ENCODE measurements at regions not wholly inside any gene's neighbourhood (a gene's known extent, or its start where the extent isn't known, plus 50 kb on each side); places are given as distances from the start of the nearest gene placed in this dataset.

- DNase-seq (ENCODE audit: low spot score) = no peak
Observed at GRCh38 chr2:128437204-128437565, 118.5 kb upstream of the HS6ST1 start.

DNA sequence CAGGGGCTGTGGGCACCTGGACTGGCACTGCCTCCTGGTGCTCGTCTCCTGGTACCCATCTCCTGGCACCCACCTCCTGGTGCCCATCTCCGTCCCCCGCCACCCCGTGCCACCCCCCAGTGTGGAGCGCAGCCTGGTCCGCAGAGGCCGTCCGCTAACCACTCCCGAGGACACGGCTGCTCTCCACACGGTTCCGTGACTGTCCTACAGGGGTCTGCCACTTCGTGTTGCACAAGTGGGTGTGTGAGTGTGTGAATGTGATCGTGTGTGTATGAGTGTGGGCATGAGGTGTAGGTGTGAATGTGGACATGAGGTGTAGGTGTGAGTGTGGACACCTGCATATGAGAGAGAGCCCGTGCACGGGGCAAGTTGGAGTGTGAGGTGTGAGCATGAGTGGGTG, 119.4 kb upstream of the HS6ST1 start:
- DNase-seq (ENCODE audit: low spot score) = no peak

DNA sequence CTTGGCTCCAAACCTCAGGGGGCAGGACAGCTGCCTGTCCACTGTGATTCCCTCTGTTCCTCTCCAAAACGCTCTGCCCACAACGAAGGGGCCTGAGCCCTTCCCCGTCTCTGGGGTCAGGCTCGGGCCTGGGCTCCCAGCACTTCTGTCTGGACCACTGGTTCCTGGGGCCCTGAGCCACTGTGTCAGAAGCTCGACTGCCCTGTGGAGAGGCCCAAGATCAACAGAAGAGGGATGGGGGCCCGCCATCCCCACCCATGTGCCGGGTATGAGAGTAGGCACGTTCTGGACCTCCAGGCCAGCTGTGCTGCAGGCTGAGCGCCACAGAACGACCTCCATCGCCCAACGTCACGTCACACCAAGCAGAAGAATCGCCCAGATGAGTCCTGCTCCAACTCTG, 119.9 kb upstream of the HS6ST1 start:
- no peak for DNase-seq (ENCODE audit: low spot score)

DNA sequence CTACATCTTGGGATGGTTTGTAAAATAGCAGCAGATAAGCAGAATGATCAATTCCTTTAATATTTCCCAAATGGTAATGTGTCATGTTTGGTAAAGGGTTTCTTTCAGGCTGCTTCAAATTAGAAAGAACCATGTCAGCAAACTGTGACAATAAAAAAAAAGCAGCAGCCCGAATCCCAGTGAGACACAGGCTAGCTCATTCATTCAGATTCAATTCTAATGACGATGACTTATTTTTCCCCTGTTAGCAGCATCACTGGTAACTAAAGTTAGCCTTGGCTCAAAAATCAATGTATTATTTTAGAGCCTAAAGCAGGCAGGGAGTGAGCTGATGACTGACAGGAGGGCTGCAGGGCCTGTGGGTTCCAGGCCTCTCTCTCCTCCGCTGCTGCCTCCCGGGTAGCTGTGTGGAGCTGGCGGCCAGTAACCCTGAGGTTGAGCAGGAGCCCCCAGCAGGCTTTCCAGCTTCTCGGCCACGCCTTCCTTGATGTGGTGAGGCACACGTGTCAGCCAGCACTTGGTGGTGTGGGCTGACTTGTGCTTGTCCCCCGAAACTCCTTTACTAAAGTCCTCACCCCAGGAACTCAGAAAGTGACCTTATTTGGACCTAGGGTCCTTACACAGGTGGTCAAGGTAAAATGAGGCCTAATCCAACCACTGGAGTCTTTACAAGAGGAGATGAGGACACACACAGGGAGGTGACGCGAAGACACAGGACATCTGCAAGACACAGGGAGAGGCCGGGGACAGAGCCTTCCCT, 120.5 kb upstream of the HS6ST1 start:
- DNase-seq (ENCODE audit: low spot score) = no peak

GRCh38 chr2:128439791-128440665, 121.4 kb upstream of the HS6ST1 start:
- DNase-seq (ENCODE audit: low spot score) = no peak

- DNase-seq (ENCODE audit: low spot score) = no peak
Observed at GRCh38 chr2:128440666-128441340, 122.1 kb upstream of the HS6ST1 start.

- no peak for DNase-seq (ENCODE audit: low spot score)
Observed at GRCh38 chr2:128441341-128442052, 122.8 kb upstream of the HS6ST1 start.

DNA sequence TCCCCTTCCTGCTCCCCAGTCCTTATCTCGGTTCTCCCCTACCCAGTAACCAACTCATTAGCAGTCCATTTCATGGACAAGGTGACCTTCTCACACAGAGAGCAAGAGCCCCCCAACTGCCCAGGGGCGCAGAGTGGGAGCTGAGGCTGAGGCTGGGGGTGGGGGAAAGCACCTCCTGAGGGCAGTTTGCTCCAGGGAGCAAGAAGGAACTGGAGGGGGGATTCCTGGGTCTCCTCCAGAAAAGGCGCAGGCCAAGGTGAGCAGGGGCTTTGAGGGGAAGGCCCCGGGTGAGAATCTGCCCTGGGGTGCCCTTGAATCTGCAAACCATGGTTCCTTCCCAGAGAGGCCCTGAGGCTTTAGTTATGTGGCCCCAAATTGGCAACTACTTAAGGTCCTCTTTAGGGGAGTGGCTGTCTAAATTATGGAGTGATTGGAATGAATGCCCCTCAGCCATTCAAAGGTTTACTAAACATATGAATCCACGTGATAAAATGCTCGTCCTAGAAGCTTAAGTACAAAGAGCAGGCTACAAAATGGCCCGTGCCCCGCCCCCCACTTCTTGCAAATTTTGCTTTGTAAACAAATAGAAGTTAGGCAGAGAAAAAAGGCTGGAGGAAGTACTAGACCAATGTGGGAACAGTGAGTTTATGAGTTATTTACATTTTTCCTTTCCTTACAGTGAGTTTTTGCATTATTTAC, 123.5 kb upstream of the HS6ST1 start:
- DNase-seq (ENCODE audit: low spot score) = no peak

DNA sequence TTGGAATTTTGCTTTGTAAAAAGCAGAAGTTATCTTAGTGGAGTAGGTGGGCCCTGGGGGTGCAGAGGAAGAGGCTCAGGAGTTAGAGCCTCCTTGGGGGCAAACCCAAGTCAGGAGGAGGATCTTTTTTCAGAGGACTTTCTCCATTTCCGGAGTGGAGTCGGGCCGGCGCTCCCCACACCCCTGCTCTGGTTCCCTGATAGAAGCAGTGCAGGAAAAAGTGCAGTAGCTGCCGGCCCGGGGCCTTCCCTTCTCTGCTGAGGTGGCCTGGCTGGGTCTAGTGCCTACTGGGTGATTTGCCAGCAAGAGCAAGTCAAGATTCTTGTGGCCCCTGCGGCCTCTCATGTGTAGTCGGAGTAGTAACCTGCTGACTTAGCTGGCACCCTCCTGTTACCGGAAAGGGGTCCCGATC, 124.2 kb upstream of the HS6ST1 start:
- DNase-seq (ENCODE audit: low spot score) = no peak

- DNase-seq (ENCODE audit: low spot score) = no peak
Observed at GRCh38 chr2:128444121-128444771, 125.6 kb upstream of the HS6ST1 start.

- no peak for DNase-seq (ENCODE audit: low spot score)
Observed at GRCh38 chr2:128444816-128445522, 126.3 kb upstream of the HS6ST1 start.

DNA sequence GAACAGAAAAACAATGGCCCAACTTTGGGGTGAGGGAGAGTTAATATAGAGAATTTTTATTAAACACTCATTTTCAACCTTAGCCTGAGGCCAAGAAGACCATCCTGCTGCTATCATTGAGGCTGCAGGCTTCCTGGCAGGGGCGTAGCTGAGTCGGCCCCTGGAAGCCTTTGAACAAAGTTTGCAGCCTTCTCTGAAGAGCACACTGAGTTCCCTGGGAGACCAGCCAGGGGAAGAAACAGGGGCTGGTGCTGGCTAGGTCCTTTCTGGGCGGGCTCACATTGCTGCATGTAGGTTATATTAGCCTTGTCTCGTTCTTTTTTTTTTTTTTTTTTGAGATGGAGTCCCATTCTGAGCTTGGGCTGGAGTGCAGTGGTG, 126.8 kb upstream of the HS6ST1 start:
- DNase-seq (ENCODE audit: low spot score) = no peak

DNA sequence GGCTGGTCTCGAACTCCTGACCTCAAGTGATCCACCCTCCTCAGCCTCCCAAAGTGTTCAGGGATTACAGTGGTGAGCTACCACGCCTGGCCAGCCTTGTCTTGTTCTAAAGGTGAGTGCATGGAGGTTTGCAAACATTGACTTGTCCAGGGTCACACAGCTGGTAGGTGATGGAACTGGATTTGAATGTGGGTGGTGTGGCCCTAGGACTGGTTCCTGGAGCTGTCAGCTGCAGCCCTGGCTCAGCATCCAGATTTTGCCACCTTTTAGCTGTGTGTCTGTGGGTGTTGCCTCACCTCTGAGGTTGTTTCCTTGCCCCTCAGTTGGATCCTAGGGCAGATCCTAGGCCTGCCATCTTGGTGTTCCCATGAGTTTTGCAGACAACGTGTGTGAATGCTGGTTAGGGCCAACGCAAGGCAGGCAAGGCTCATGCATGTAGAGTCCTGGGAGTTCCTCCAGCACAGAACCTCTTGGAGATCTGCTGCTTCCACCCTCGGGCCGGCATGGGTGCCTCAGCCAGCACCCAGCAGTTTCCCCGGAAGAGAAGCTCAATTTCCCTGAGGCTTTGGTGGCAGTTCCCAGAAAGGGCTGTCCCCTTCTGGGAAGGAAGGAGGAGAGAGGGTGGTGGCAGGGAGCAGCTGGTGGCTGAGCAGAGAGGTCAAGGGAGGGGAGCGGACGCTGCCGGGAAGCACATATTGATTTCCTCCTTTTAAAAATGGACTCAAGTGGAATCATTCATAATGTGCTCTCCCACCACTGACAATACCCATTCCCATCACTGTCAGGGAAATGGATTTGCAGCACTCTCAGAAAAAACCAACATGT, 127.6 kb upstream of the HS6ST1 start:
- no peak for DNase-seq (ENCODE audit: low spot score)

- no peak for DNase-seq (ENCODE audit: low spot score)
Observed at GRCh38 chr2:128446874-128447537, 128.3 kb upstream of the HS6ST1 start.

GRCh38 chr2:128447538-128447995, 128.9 kb upstream of the HS6ST1 start:
- DNase-seq (ENCODE audit: low spot score) = no peak

- DNase-seq (ENCODE audit: low spot score) = no peak
Observed at GRCh38 chr2:128448331-128449225, 129.9 kb upstream of the HS6ST1 start.

GRCh38 chr2:128449226-128450061, 130.8 kb upstream of the HS6ST1 start:
- no peak for DNase-seq (ENCODE audit: low spot score)
